Nephron (organoid): ENCODE measurements at regions not wholly inside any gene's neighbourhood (a gene's known extent, or its start where the extent isn't known, plus 50 kb on each side); places are given as distances from the start of the nearest gene placed in this dataset.
"Not testable (repeated sequence)": the region's sequence is repeated elsewhere in the genome, so short reads cannot be mapped to it uniquely, and the experiment has no call there.

Experiments used
- H3K27ac Mint-ChIP-seq, 3 experiments: 2 replicates each; pipeline ENCODE4 v1.8.0; 2020; ENCODE audit warnings: mixed read lengths in 3 of 3, mild to moderate bottlenecking in 2 of 3, moderate library complexity in 1 of 3
- H3K27me3 Mint-ChIP-seq: 2 replicates; pipeline ENCODE4 v1.8.0; 2021; ENCODE audit warnings: low read depth, mild to moderate bottlenecking, moderate library complexity, mixed read lengths
- H3K36me3 Mint-ChIP-seq: 2 replicates; pipeline ENCODE4 v1.8.0; 2020; ENCODE audit warnings: low read depth, mixed read lengths
- H3K4me1 Mint-ChIP-seq: 2 replicates; pipeline ENCODE4 v1.8.0; 2020; ENCODE audit warnings: mixed read lengths
- H3K4me3 Mint-ChIP-seq, 3 experiments: 2 replicates each; pipeline ENCODE4 v1.8.0; 2020; ENCODE audit warnings: mild to moderate bottlenecking in 3 of 3, mixed read lengths in 3 of 3, moderate library complexity in 2 of 3
- H3K9me3 Mint-ChIP-seq: 2 replicates; pipeline ENCODE4 v1.8.0; 2020; ENCODE audit warnings: mixed read lengths
- TF ChIP-seq, protein P1 (sequence below), 3 experiments: fragments of 200-600 bp; sonication (generic); IDR thresholded peaks; one replicate each; pipeline ENCODE4 v1.5.0; 2021; ENCODE audit warnings: antibody characterized with exemption in 3 of 3; ENCODE audit not compliant: unreplicated experiment in 3 of 3

DNA sequence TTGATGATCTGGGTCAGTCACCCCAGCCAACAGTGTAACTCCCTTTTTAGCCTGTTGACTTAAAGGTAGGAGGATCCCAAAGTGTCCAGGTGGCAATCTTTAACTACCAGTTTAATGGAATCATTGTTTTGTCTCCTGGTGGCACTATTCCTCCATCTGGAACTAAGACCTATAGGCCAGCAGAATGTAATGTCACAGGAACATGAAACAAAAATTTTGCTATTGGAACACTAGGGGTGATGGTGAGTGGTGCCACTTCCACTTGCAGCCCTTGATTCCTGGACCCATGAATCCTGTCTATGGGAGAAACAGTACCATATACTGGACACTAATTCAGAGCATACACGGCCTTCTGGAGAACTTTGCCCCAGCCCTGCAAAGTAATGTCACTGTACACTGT is 219.5 kb upstream of the RASA1 start:
- peaks cover 24% of the 10 kb centered on the region for H3K9me3 Mint-ChIP-seq
- H3K36me3 Mint-ChIP-seq: no peaks in the 10 kb centered on the region
- TF ChIP-seq, protein P1, sequence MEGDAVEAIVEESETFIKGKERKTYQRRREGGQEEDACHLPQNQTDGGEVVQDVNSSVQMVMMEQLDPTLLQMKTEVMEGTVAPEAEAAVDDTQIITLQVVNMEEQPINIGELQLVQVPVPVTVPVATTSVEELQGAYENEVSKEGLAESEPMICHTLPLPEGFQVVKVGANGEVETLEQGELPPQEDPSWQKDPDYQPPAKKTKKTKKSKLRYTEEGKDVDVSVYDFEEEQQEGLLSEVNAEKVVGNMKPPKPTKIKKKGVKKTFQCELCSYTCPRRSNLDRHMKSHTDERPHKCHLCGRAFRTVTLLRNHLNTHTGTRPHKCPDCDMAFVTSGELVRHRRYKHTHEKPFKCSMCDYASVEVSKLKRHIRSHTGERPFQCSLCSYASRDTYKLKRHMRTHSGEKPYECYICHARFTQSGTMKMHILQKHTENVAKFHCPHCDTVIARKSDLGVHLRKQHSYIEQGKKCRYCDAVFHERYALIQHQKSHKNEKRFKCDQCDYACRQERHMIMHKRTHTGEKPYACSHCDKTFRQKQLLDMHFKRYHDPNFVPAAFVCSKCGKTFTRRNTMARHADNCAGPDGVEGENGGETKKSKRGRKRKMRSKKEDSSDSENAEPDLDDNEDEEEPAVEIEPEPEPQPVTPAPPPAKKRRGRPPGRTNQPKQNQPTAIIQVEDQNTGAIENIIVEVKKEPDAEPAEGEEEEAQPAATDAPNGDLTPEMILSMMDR (IDR thresholded peaks at IDR 0.05; ENCODE audit: unreplicated experiment in 3 of 3): no peak
- H3K4me1 Mint-ChIP-seq: no peaks in the 10 kb centered on the region
- no peak overlapping the region for H3K27ac Mint-ChIP-seq
- no peak overlapping the region for H3K4me3 Mint-ChIP-seq
- H3K27me3 Mint-ChIP-seq: no peaks in the 10 kb centered on the region

DNA sequence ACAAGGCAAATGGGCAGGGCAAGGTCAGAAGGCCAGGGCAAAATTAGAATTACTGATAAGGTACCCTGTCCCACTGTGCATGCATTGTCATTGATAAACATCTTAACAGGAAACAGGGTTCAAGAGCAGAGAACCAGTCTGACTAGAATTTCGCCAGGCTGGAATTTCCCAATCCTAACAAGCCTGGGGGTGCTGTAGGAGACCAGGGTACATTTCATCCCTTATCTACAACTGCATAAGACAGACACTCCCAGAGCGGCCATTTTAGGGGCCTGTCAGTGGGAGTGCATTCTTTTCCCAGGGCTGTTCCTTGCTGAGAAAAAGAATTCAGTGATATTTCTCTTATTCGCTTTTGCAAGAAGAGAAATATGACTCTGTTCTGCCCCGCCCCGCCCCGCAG is 218.7 kb upstream of the RASA1 start:
- H3K4me1 Mint-ChIP-seq, H3K36me3 Mint-ChIP-seq, H3K4me3 Mint-ChIP-seq, H3K27ac Mint-ChIP-seq, H3K27me3 Mint-ChIP-seq: not testable (repeated sequence)
- peaks cover 23% of the 10 kb centered on the region for H3K9me3 Mint-ChIP-seq

DNA sequence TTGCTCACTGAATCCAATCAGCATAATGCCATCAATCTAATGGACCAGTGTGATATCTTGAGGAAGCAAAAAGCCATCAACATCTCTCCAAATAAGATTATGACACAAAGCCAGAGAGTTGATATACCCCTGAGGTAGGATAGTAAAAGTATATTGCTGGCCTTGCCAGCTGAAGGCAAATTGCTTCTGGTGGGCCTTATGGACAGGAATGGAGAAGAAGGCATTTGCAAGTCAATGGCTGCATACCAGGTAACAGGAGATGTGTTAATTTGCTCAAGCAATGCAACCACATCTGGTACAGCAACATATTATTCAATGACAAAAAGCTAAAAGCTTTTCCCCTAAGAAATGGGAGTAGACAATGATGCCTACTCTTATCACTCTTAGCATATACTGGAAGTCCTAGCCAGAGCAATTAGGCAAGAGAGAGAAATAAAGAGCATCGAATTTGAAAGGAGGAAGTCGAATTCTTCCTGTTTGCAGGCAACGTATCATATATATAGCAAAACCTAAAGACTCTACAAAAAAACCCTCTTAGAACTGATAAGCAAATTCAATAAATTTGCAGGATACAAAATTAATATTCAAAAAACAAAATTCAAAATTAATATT is 216.1 kb upstream of the RASA1 start:
- TF ChIP-seq, protein P1 (IDR thresholded peaks at IDR 0.05; ENCODE audit: unreplicated experiment in 3 of 3): no peak
- no peaks in the 10 kb centered on the region for H3K27me3 Mint-ChIP-seq
- H3K9me3 Mint-ChIP-seq: peaks cover 23% of the 10 kb centered on the region
- H3K4me3 Mint-ChIP-seq: no peak overlapping the region
- H3K27ac Mint-ChIP-seq: no peak overlapping the region
- no peaks in the 10 kb centered on the region for H3K36me3 Mint-ChIP-seq
- no peaks in the 10 kb centered on the region for H3K4me1 Mint-ChIP-seq

DNA sequence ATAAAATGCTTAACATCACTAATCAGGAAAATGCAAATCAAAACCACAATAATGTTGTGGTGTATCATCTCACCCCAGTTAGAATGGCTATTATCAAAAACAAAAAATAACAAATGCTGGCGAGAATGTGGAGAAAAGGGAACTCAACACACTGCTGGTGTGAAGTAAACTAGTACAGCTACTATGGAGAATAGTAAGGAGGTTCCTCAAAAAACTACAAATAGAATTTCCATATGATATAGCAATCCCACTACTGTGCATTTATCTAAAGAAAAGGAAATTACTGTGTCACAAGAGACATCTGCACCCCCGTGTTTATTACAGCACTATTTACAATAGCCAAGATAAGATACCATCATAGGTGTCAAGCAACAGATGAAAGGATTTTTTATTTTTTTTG is 214.5 kb upstream of the RASA1 start:
- H3K36me3 Mint-ChIP-seq: no peaks in the 10 kb centered on the region
- no peak overlapping the region for H3K27ac Mint-ChIP-seq
- no peaks in the 10 kb centered on the region for H3K27me3 Mint-ChIP-seq
- H3K4me3 Mint-ChIP-seq: no peak overlapping the region
- no peaks in the 10 kb centered on the region for H3K4me1 Mint-ChIP-seq
- H3K9me3 Mint-ChIP-seq: peaks cover 19% of the 10 kb centered on the region
- TF ChIP-seq, protein P1 (IDR thresholded peaks at IDR 0.05; ENCODE audit: unreplicated experiment in 3 of 3): no peak

DNA sequence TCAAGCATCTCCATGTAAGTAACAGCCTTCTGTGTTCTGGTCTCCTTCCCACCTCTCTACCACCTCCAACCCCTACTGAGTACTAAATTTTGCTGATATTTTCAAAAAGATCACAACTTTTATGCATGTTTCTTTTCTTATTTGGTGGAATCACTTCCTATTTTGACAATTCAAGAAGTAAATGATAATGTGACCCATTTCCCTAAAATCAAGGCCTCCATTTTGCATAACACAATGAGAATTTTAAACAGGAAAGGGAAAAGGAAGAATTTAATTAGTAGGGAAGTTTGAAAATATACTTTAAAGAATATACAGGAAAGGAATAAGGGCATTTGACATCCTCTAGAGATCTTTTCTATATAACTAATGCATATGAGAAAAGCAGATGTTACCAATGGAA is 212.9 kb upstream of the RASA1 start:
- no peaks in the 10 kb centered on the region for H3K36me3 Mint-ChIP-seq
- H3K9me3 Mint-ChIP-seq: peaks cover 11% of the 10 kb centered on the region
- H3K4me1 Mint-ChIP-seq: no peaks in the 10 kb centered on the region
- H3K27ac Mint-ChIP-seq: no peak overlapping the region
- no peak overlapping the region for H3K4me3 Mint-ChIP-seq
- H3K27me3 Mint-ChIP-seq: no peaks in the 10 kb centered on the region
- TF ChIP-seq, protein P1 (IDR thresholded peaks at IDR 0.05; ENCODE audit: unreplicated experiment in 3 of 3): no peak

DNA sequence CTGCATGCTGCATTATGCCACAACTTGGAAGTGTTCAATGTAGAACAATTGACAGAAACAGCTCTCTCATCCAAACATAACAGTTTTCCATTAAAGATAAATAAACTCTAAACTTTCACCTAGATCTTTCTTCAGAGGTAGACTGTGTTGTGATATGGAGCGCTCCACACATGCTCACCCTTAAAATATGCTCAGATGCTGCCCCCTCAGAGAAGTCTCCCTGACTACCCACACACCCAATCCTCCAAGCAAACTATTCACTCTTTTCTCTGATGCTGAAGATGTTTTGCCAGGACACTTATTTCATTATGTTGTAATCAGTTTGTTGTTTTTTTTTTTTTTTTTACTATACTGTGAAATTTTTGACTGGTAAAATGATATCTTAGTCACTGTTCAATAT is 206.6 kb upstream of the RASA1 start:
- Mint-ChIP-seq H3K27ac (no peak overlapping the region), H3K9me3 (peaks cover 9% of the 10 kb centered on the region), H3K4me3 (no peak overlapping the region), H3K36me3 (no peaks in the 10 kb centered on the region), H3K27me3 (no peaks in the 10 kb centered on the region), H3K4me1 (no peaks in the 10 kb centered on the region)
- TF ChIP-seq, protein P1 (IDR thresholded peaks at IDR 0.05; ENCODE audit: unreplicated experiment in 3 of 3): no peak
